GM12878 (cell line): ENCODE measurements at regions not wholly inside any gene's neighbourhood (a gene's known extent, or its start where the extent isn't known, plus 50 kb on each side); places are given as distances from the start of the nearest gene placed in this dataset.

Source experiments
- ATAC-seq: fragments of 200-7000 bp; cut with Tn5 transposase; 3 replicates; pipeline ENCODE4 v1.9.1; 2020; ENCODE audit warnings: mild to moderate bottlenecking, moderate library complexity
- BruUV-seq: library from RNA; stranded (reverse); fragments of 400-500 nt; replicated peaks from 2 replicates; lab custom pipeline; 2021; lab: Mats Ljungman, UMichigan
- CTCF ChIA-PET: fragments of 300-600 bp; sonication (Branson Sonifier 250); formaldehyde crosslinking; extraction: SDS; loops from one replicate; lab custom pipeline; 2021; ENCODE audit warnings: inconsistent platforms; lab: Yijun Ruan, JAX
- POLR2A ChIA-PET: fragments of 350-600 bp; formaldehyde crosslinking; extraction: SDS; loops from one replicate; lab custom pipeline; 2021; ENCODE audit warnings: inconsistent platforms; lab: Charles Lee
- RAD21 ChIA-PET: fragments of 300-600 bp; sonication (Branson Sonifier 250); formaldehyde crosslinking; loops from one replicate; lab custom pipeline; 2023; ENCODE audit warnings: antibody characterized with exemption; ENCODE audit not compliant: unreplicated experiment; lab: Charles Lee
- SMC1A ChIA-PET: fragments of 300-600 bp; sonication (Branson Sonifier 250); formaldehyde crosslinking; loops from one replicate; lab custom pipeline; 2023; ENCODE audit not compliant: unreplicated experiment, uncharacterized antibody; lab: Charles Lee
- DNase-seq: peaks from one replicate; pipeline ENCODE4 v3.0.0-alpha.2; 2011; ENCODE audit warnings: low read depth, low spot score
- FAIRE-seq: peaks from 3 replicates; lab custom pipeline; 2011; peaks lifted over from hg19 to GRCh38; lab: Jason Lieb, UNC
- H2AFZ ChIP-seq: 2 replicates; pipeline ENCODE4 v1.6.0; 2011; ENCODE audit warnings: low read depth, low read length, control low read depth; ENCODE audit not compliant: control insufficient read depth
- H3K27ac ChIP-seq: 2 replicates; pipeline ENCODE4 v1.5.1; 2011; ENCODE audit warnings: control low read depth; ENCODE audit not compliant: control insufficient read depth, insufficient read depth
- H3K27me3 ChIP-seq, 2 experiments: replicated peaks in 1 of 2; 2 replicates each; pipeline versions ENCODE4 v1.6.0 to v1.6.1; 2011; ENCODE audit warnings: low read length in 1 of 2; ENCODE audit not compliant: control insufficient read depth in 2 of 2, insufficient read depth in 2 of 2
- H3K36me3 ChIP-seq, 2 experiments: 2 replicates each; pipeline ENCODE4 v1.5.1; 2011; ENCODE audit warnings: low read length in 1 of 2; ENCODE audit not compliant: control insufficient read depth in 2 of 2, insufficient read depth in 2 of 2
- H3K4me1 ChIP-seq: 2 replicates; pipeline ENCODE4 v1.6.1; 2011; ENCODE audit warnings: mild to moderate bottlenecking, low read length, moderate library complexity, mixed read lengths; ENCODE audit not compliant: control insufficient read depth, insufficient read depth
- H3K4me2 ChIP-seq: 2 replicates; pipeline ENCODE4 v1.6.0; 2011; ENCODE audit warnings: control low read depth; ENCODE audit not compliant: control insufficient read depth, insufficient read depth
- H3K4me3 ChIP-seq: fragments of 200-600 bp; sonication (generic); 2 replicates; pipeline ENCODE4 v1.5.1; 2016
- H3K79me2 ChIP-seq: 2 replicates; pipeline ENCODE4 v1.6.0; 2011; ENCODE audit warnings: low read length; ENCODE audit not compliant: control insufficient read depth, insufficient read depth
- H3K9ac ChIP-seq: 2 replicates; pipeline ENCODE4 v1.8.0; 2011; ENCODE audit warnings: low read length, control low read depth, mixed read lengths; ENCODE audit not compliant: control insufficient read depth, insufficient read depth
- H3K9me3 ChIP-seq: replicated peaks from 3 replicates; pipeline ENCODE4 v1.5.1; 2011; ENCODE audit warnings: mild to moderate bottlenecking, low read length; ENCODE audit not compliant: control insufficient read depth, insufficient read depth
- H4K20me1 ChIP-seq: 2 replicates; pipeline ENCODE4 v1.6.0; 2011; ENCODE audit not compliant: control insufficient read depth, insufficient read depth
- EZH2 ChIP-seq: IDR thresholded peaks from 2 replicates; pipeline ENCODE4 v1.6.1; 2012; ENCODE audit warnings: low read depth, mild to moderate bottlenecking, control low read depth, inconsistent platforms, low read length, borderline replicate concordance; ENCODE audit not compliant: control insufficient read depth
- MEF2B ChIP-seq: fragments of 450-650 bp; IDR thresholded peaks from 2 replicates; pipeline ENCODE4 v1.6.1; 2018; ENCODE audit warnings: mild to moderate bottlenecking, moderate library complexity; ENCODE audit not compliant: partially characterized antibody, poor library complexity, severe bottlenecking
- MTA2 ChIP-seq: fragments of 450-650 bp; IDR thresholded peaks from 2 replicates; pipeline ENCODE4 v1.6.1; 2016; ENCODE audit warnings: low read depth, mild to moderate bottlenecking, moderate library complexity
- NR2F1 ChIP-seq: fragments of 450-650 bp; conservative IDR thresholded peaks from 2 replicates; pipeline ENCODE4 v1.6.1; 2017; ENCODE audit warnings: mild to moderate bottlenecking
- STAT3 ChIP-seq: IDR thresholded peaks from 2 replicates; pipeline ENCODE4 v1.6.1; 2011; ENCODE audit warnings: low read depth, low read length, improper control_type of control experiment
- WRNIP1 ChIP-seq: IDR thresholded peaks from 2 replicates; pipeline ENCODE4 v1.6.1; 2011; ENCODE audit warnings: low read depth, low read length, improper control_type of control experiment, borderline replicate concordance
- WGBS: methylation state at CpG from one replicate; pipeline ENCODE4 v1.1.6; 2016; ENCODE audit warnings: low lambda C conversion rate; ENCODE audit not compliant: insufficient replicate concordance, insufficient coverage; ENCODE audit errors: missing lambda C conversion rate; 5-methylcytosine and 5-hydroxymethylcytosine counted together
- in situ Hi-C: fragments of 300-500 bp; cut with MboI; formaldehyde crosslinking; loops from 9 replicates; pipeline ENCODE4 v1.14.3; 2018; ENCODE audit warnings: mixed read lengths
- intact Hi-C: fragments of 100-400 bp; cut with micrococcal nuclease; formaldehyde crosslinking; loops from one replicate; pipeline ENCODE4 v1.14.2; 2022; ENCODE audit not compliant: unreplicated experiment

DNA sequence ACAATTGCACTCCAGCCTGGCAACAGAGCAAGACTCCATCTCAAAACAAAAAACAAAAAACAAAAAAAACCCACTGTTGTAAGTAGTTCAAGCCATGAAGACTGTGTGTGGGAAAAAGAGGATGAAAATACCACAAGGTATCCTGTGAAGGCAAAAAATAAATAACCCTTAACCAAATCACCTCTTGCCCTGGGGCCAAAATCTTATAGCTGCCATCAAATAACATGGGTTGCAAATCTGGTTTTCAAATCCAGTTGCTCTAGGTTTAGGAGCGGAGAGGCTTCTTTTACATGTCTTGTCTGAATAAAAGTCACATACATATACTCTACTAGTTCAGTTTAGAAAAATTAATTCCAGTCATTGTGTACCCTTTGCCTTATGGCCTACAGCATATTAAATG, 87.0 kb upstream of the STT3B start:
- TF ChIP-seq EZH2 (no peak), MTA2 (no peak), WRNIP1 (no peak), NR2F1 (no peak), STAT3 (no peak), MEF2B (no peak)
- no peak overlapping the region for H2AFZ ChIP-seq
- H3K4me2 ChIP-seq: no peak overlapping the region
- no peak for ATAC-seq
- peaks cover 42% of the 10 kb centered on the region for H3K4me1 ChIP-seq
- H3K9ac ChIP-seq: no peak overlapping the region
- no TSS peak for BruUV-seq
- ChIA-PET POLR2A (no interaction called here), RAD21 (no interaction called here), SMC1A (interaction anchor here (0.6 kb wide), 2 partner anchors 17 to 42 kb away, joined by 3 to 4 read pairs; no protein-coding TSS in a partner anchor), CTCF (no interaction called here)
- H3K9me3 ChIP-seq: peaks cover 9% of the 10 kb centered on the region
- no peak overlapping the region for H3K27ac ChIP-seq
- no peaks in the 10 kb centered on the region for H3K27me3 ChIP-seq
- H4K20me1 ChIP-seq: no peaks in the 10 kb centered on the region
- in situ Hi-C loops (no loop called here), intact Hi-C loops (loop anchor here (5.0 to 10.0 kb wide), 3 partner anchors 87 to 671 kb away; partner anchors contain the start of gene STT3B)
- H3K4me3 ChIP-seq: no peak overlapping the region
- WGBS: 100% methylated on average over 1 of the region's 1 CpG
- no peaks in the 10 kb centered on the region for H3K79me2 ChIP-seq
- H3K36me3 ChIP-seq: no peaks in the 10 kb centered on the region
- no peak for DNase-seq
- FAIRE-seq: no peak
